ENCODE measurements at regions not wholly inside any gene's neighbourhood (a gene's known extent, or its start where the extent isn't known, plus 50 kb on each side); places are given as distances from the start of the nearest gene placed in this dataset.

DNA sequence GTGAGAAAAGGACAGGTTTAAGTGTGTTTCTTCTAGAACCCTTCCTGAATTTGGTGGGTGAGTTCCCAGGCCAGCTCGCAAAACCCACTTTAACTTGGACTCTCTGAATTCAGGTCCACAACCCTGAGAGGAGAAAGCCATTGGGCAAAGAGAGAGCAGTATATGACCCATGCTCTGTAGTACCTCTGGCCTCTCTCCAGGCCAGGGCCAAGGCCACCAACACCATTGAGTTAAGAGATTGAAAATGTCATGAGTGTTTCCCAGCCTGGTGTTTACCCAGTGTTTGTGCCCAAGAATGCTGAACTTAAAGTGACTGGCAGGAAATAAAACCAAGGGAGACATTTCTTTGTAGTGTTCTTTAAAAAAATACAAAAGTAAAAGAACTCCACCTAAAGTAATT lies 410.4 kb upstream of the CDH5 start:
- no peaks in the 10 kb centered on the region for H3K9me3 ChIP-seq (ENCODE audit: control insufficient read depth, insufficient read depth, low read length)
- no peaks in the 10 kb centered on the region for H3K4me1 ChIP-seq (ENCODE audit: control insufficient read depth, low read length)
- H4K20me1 ChIP-seq (ENCODE audit: control insufficient read depth, insufficient read depth, low read depth, low read length), result no peaks in the 10 kb centered on the region
- H3K4me3 ChIP-seq (ENCODE audit: low read length), result no peak overlapping the region
- H3K4me2 ChIP-seq (ENCODE audit: low read length), result no peak overlapping the region
- no peaks in the 10 kb centered on the region for H3K9me2 ChIP-seq (replicated peaks; ENCODE audit: control insufficient read depth, low read length)
- no peaks in the 10 kb centered on the region for H3K79me2 ChIP-seq (ENCODE audit: control insufficient read depth, low read length)
- H3K27ac ChIP-seq (ENCODE audit: low read depth, low read length), result no peak overlapping the region
- H3F3A ChIP-seq (ENCODE audit: control insufficient read depth, insufficient read depth), result no peaks in the 10 kb centered on the region
- H3K36me3 ChIP-seq (ENCODE audit: control insufficient read depth, low read length), result no peaks in the 10 kb centered on the region
- H3K27me3 ChIP-seq (ENCODE audit: control insufficient read depth, low read length), result no peaks in the 10 kb centered on the region
- no peak for TF ChIP-seq EZH2phosphoT487 (IDR thresholded peaks at IDR 0.05; ENCODE audit: borderline replicate concordance, low read length)
- TF ChIP-seq, protein P1, sequence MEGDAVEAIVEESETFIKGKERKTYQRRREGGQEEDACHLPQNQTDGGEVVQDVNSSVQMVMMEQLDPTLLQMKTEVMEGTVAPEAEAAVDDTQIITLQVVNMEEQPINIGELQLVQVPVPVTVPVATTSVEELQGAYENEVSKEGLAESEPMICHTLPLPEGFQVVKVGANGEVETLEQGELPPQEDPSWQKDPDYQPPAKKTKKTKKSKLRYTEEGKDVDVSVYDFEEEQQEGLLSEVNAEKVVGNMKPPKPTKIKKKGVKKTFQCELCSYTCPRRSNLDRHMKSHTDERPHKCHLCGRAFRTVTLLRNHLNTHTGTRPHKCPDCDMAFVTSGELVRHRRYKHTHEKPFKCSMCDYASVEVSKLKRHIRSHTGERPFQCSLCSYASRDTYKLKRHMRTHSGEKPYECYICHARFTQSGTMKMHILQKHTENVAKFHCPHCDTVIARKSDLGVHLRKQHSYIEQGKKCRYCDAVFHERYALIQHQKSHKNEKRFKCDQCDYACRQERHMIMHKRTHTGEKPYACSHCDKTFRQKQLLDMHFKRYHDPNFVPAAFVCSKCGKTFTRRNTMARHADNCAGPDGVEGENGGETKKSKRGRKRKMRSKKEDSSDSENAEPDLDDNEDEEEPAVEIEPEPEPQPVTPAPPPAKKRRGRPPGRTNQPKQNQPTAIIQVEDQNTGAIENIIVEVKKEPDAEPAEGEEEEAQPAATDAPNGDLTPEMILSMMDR (IDR thresholded peaks at IDR 0.05; ENCODE audit: low read depth, low read length, poor library complexity, severe bottlenecking), result no peak

DNA sequence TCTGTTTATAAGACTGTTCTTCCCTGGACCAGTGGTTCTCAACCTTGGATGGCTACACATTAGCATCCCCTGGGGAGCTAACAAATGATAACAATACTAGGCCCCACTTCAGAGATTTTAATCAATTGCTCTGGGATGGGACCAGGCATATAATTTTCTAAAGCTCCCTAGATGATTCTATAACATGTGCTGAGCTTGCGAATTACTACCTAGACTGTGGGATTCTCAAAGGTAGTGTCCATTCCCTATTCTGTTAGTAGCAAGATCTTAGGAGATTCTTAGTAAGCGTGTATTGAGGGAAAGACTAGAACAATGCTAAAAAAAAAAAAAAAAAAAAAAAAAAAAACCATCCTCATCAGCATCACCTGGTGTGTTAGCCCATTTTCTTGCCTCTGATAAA lies 412.0 kb upstream of the CDH5 start:
- Histone ChIP-seq H3K27me3 (ENCODE audit: control insufficient read depth, low read length) (no peaks in the 10 kb centered on the region), H3K27ac (ENCODE audit: low read depth, low read length) (no peak overlapping the region), H4K20me1 (ENCODE audit: control insufficient read depth, insufficient read depth, low read depth, low read length) (no peaks in the 10 kb centered on the region), H3F3A (ENCODE audit: control insufficient read depth, insufficient read depth) (no peaks in the 10 kb centered on the region), H3K4me1 (ENCODE audit: control insufficient read depth, low read length) (no peaks in the 10 kb centered on the region), H3K9me3 (ENCODE audit: control insufficient read depth, insufficient read depth, low read length) (no peaks in the 10 kb centered on the region), H3K79me2 (ENCODE audit: control insufficient read depth, low read length) (no peaks in the 10 kb centered on the region), H3K9me2 (replicated peaks; ENCODE audit: control insufficient read depth, low read length) (no peaks in the 10 kb centered on the region), H3K36me3 (ENCODE audit: control insufficient read depth, low read length) (no peaks in the 10 kb centered on the region), H3K4me3 (ENCODE audit: low read length) (no peak overlapping the region), H3K4me2 (ENCODE audit: low read length) (no peak overlapping the region)
- no peak for TF ChIP-seq EZH2phosphoT487 (IDR thresholded peaks at IDR 0.05; ENCODE audit: borderline replicate concordance, low read length)
- TF ChIP-seq, protein P1 (IDR thresholded peaks at IDR 0.05; ENCODE audit: low read depth, low read length, poor library complexity, severe bottlenecking), result no peak

DNA sequence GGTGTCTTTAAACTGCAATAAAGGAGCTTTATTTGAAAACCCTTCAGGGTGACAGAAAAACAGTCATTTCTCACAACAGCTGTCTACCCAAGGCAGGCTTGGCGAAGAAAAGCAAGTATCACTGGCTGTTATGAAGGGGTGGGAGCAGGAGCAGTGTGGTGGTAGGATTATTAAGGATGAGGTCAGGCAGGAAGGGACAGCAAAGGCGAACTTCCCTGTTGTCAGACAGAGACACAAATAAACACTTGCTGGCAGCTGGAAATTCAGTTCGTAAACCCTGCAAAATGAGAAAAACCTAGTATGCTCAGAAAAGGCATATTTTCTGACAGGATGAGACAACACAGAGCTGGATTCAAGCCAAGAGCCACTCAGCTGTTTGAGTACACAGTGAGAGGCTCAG lies 416.3 kb upstream of the CDH5 start:
- no peaks in the 10 kb centered on the region for H4K20me1 ChIP-seq (ENCODE audit: control insufficient read depth, insufficient read depth, low read depth, low read length)
- H3K27ac ChIP-seq (ENCODE audit: low read depth, low read length), result no peak overlapping the region
- H3K9me3 ChIP-seq (ENCODE audit: control insufficient read depth, insufficient read depth, low read length), result no peaks in the 10 kb centered on the region
- H3K9me2 ChIP-seq (replicated peaks; ENCODE audit: control insufficient read depth, low read length), result no peaks in the 10 kb centered on the region
- no peak overlapping the region for H3K4me2 ChIP-seq (ENCODE audit: low read length)
- no peaks in the 10 kb centered on the region for H3K27me3 ChIP-seq (ENCODE audit: control insufficient read depth, low read length)
- no peaks in the 10 kb centered on the region for H3F3A ChIP-seq (ENCODE audit: control insufficient read depth, insufficient read depth)
- TF ChIP-seq, protein P1 (IDR thresholded peaks at IDR 0.05; ENCODE audit: low read depth, low read length, poor library complexity, severe bottlenecking), result no peak
- TF ChIP-seq EZH2phosphoT487 (IDR thresholded peaks at IDR 0.05; ENCODE audit: borderline replicate concordance, low read length), result no peak
- no peak overlapping the region for H3K4me3 ChIP-seq (ENCODE audit: low read length)
- H3K79me2 ChIP-seq (ENCODE audit: control insufficient read depth, low read length), result no peaks in the 10 kb centered on the region
- H3K36me3 ChIP-seq (ENCODE audit: control insufficient read depth, low read length), result no peaks in the 10 kb centered on the region
- no peaks in the 10 kb centered on the region for H3K4me1 ChIP-seq (ENCODE audit: control insufficient read depth, low read length)

DNA sequence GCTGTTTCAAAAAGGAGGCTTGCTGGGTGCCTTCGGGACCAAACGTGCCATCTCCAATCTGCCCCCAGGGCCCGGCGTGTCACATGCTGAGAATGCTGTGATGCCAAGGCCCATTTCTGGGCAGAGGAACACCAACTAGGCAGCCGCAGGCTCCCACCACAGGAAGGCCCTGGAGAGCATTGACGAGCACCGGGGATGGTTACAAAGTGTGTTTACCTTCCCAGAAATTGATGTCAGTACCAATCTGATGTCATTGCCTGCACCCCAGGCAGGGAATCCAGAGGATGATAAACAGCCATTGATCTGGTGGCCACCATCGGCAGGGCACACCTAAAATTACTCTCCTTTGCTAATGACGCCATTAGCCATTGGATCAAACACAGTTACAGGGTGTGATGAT lies 418.1 kb upstream of the CDH5 start:
- H3K36me3 ChIP-seq (ENCODE audit: control insufficient read depth, low read length), result no peaks in the 10 kb centered on the region
- H3K4me3 ChIP-seq (ENCODE audit: low read length), result no peak overlapping the region
- H3K9me3 ChIP-seq (ENCODE audit: control insufficient read depth, insufficient read depth, low read length), result no peaks in the 10 kb centered on the region
- no peaks in the 10 kb centered on the region for H3K9me2 ChIP-seq (replicated peaks; ENCODE audit: control insufficient read depth, low read length)
- no peak overlapping the region for H3K4me2 ChIP-seq (ENCODE audit: low read length)
- no peak for TF ChIP-seq EZH2phosphoT487 (IDR thresholded peaks at IDR 0.05; ENCODE audit: borderline replicate concordance, low read length)
- TF ChIP-seq, protein P1 (IDR thresholded peaks at IDR 0.05; ENCODE audit: low read depth, low read length, poor library complexity, severe bottlenecking), result no peak
- no peaks in the 10 kb centered on the region for H3K79me2 ChIP-seq (ENCODE audit: control insufficient read depth, low read length)
- no peaks in the 10 kb centered on the region for H3K4me1 ChIP-seq (ENCODE audit: control insufficient read depth, low read length)
- H3K27ac ChIP-seq (ENCODE audit: low read depth, low read length), result no peak overlapping the region
- H3F3A ChIP-seq (ENCODE audit: control insufficient read depth, insufficient read depth), result no peaks in the 10 kb centered on the region
- no peaks in the 10 kb centered on the region for H3K27me3 ChIP-seq (ENCODE audit: control insufficient read depth, low read length)
- H4K20me1 ChIP-seq (ENCODE audit: control insufficient read depth, insufficient read depth, low read depth, low read length), result no peaks in the 10 kb centered on the region

Measured in DOHH2 (cell line).